HK-2 (cell line): ENCODE measurements at regions not wholly inside any gene's neighbourhood (a gene's known extent, or its start where the extent isn't known, plus 50 kb on each side); places are given as distances from the start of the nearest gene placed in this dataset.

Experiments used
- DNase-seq: peaks from one replicate; pipeline ENCODE4 v3.0.0-alpha.2; 2018; ENCODE audit not compliant: unreplicated experiment

GRCh38 chr4:85260064-85260463 is 214.9 kb upstream of the ARHGAP24 start:
- DNase-seq: no peak

GRCh38 chr4:85265234-85265633 is 209.7 kb upstream of the ARHGAP24 start:
- DNase-seq: no peak

GRCh38 chr4:85268188-85268587 is 206.8 kb upstream of the ARHGAP24 start:
- no peak for DNase-seq

GRCh38 chr4:85268961-85269360 is 206.0 kb upstream of the ARHGAP24 start:
- no peak for DNase-seq

GRCh38 chr4:85274955-85275354 is 200.0 kb upstream of the ARHGAP24 start:
- DNase-seq: no peak

GRCh38 chr4:85280963-85281362 is 194.0 kb upstream of the ARHGAP24 start:
- DNase-seq: no peak

- DNase-seq: no peak
Measured at GRCh38 chr4:85291226-85291625, 183.7 kb upstream of the ARHGAP24 start.

- DNase-seq: no peak
Measured at GRCh38 chr4:85298037-85298436, 176.9 kb upstream of the ARHGAP24 start.

- DNase-seq: no peak
Measured at GRCh38 chr4:85302193-85302736, 172.7 kb upstream of the ARHGAP24 start.

- DNase-seq: no peak
Measured at GRCh38 chr4:85302756-85303155, 172.2 kb upstream of the ARHGAP24 start.

- no peak for DNase-seq
Measured at GRCh38 chr4:85318415-85318814, 156.5 kb upstream of the ARHGAP24 start.

- no peak for DNase-seq
Measured at GRCh38 chr4:85358831-85359230, 116.1 kb upstream of the ARHGAP24 start.

- no peak for DNase-seq
Measured at GRCh38 chr4:85362550-85362949, 112.4 kb upstream of the ARHGAP24 start.

- no peak for DNase-seq
Measured at GRCh38 chr4:85367815-85368214, 107.1 kb upstream of the ARHGAP24 start.

GRCh38 chr4:85368240-85368639 is 106.7 kb upstream of the ARHGAP24 start:
- no peak for DNase-seq

GRCh38 chr4:85368932-85369331 is 106.0 kb upstream of the ARHGAP24 start:
- DNase-seq: no peak

GRCh38 chr4:85369703-85370380 is 105.1 kb upstream of the ARHGAP24 start:
- no peak for DNase-seq

GRCh38 chr4:85370400-85371032 is 104.4 kb upstream of the ARHGAP24 start:
- DNase-seq: peak; percentile 19

- no peak for DNase-seq
Measured at GRCh38 chr4:85372966-85373365, 102.0 kb upstream of the ARHGAP24 start.

GRCh38 chr4:85376285-85376684 is 98.7 kb upstream of the ARHGAP24 start:
- no peak for DNase-seq

- DNase-seq: no peak
Measured at GRCh38 chr4:85381968-85382367, 93.0 kb upstream of the ARHGAP24 start.

GRCh38 chr4:85391071-85391470 is 83.9 kb upstream of the ARHGAP24 start:
- no peak for DNase-seq
